Stimulated activated CD8-positive, alpha-beta memory T cell treated with anti-CD3 and anti-CD28 coated beads, Interleukin-15, amount 100 ng/mL, for 48 hours (primary cell): ENCODE measurements at regions not wholly inside any gene's neighbourhood (a gene's known extent, or its start where the extent isn't known, plus 50 kb on each side); places are given as distances from the start of the nearest gene placed in this dataset.
A peak's percentile ranks its signal among the peaks of the same experiment; 100 is the strongest.

Source experiments
- DNase-seq, 2 donors: peaks; one replicate each; pipeline ENCODE4 v3.0.0-alpha.2; 2020; ENCODE audit warnings: low read depth in 2 of 2

- no peak for DNase-seq
Measured at GRCh38 chrX:15191830-15192229, 78.1 kb downstream of the ASB9 start.

- no peak for DNase-seq
Measured at GRCh38 chrX:15188039-15188438, 81.8 kb downstream of the ASB9 start.

- DNase-seq = no peak
Measured at GRCh38 chrX:15177316-15177715, 92.6 kb downstream of the ASB9 start.

- no peak for DNase-seq
Measured at GRCh38 chrX:15173411-15173810, 96.5 kb downstream of the ASB9 start.

GRCh38 chrX:15170927-15171326, 99.0 kb downstream of the ASB9 start:
- no peak for DNase-seq

- no peak for DNase-seq
Measured at GRCh38 chrX:15167826-15168225, 102.1 kb downstream of the ASB9 start.

- no peak for DNase-seq
Measured at GRCh38 chrX:15165832-15166231, 104.1 kb downstream of the ASB9 start.

GRCh38 chrX:15163131-15163530, 106.8 kb downstream of the ASB9 start:
- no peak for DNase-seq

GRCh38 chrX:15160558-15161095, 109.3 kb downstream of the ASB9 start:
- DNase-seq = no peak

GRCh38 chrX:15158736-15159406, 111.0 kb downstream of the ASB9 start:
- DNase-seq = peak in 1 of 2 donors; percentile 1

GRCh38 chrX:15158350-15158735, 111.5 kb downstream of the ASB9 start:
- DNase-seq = no peak

GRCh38 chrX:15157624-15158023, 112.3 kb downstream of the ASB9 start:
- DNase-seq = no peak

GRCh38 chrX:15151267-15152186, 118.4 kb downstream of the ASB9 start:
- DNase-seq = peak in 1 of 2 donors; percentile 6

- no peak for DNase-seq
Measured at GRCh38 chrX:15150586-15150985, 119.3 kb downstream of the ASB9 start.

GRCh38 chrX:15146515-15146914, 123.4 kb downstream of the ASB9 start:
- DNase-seq = no peak

- DNase-seq = no peak
Measured at GRCh38 chrX:15143825-15144121, 126.1 kb downstream of the ASB9 start.

- peak; percentile 4 to 22 for DNase-seq
Measured at GRCh38 chrX:15143050-15143824, 126.6 kb downstream of the ASB9 start.

- no peak for DNase-seq
Measured at GRCh38 chrX:15142084-15142715, 127.7 kb downstream of the ASB9 start.

- DNase-seq = no peak
Measured at GRCh38 chrX:15136795-15137194, 133.1 kb downstream of the ASB9 start.

- no peak for DNase-seq
Measured at GRCh38 chrX:15129412-15129811, 140.5 kb downstream of the ASB9 start.

- no peak for DNase-seq
Measured at GRCh38 chrX:15128861-15129260, 141.0 kb downstream of the ASB9 start.

- DNase-seq = no peak
Measured at GRCh38 chrX:15127010-15127409, 142.9 kb downstream of the ASB9 start.
